Liver (tissue), 8 donors: ENCODE measurements at regions not wholly inside any gene's neighbourhood (a gene's known extent, or its start where the extent isn't known, plus 50 kb on each side); places are given as distances from the start of the nearest gene placed in this dataset.

Experiments
- DNase-seq: peaks from one replicate; pipeline ENCODE4 v3.0.0-alpha.2; 2017; ENCODE audit warnings: low spot score
- H3K27ac ChIP-seq, 2 donors: one replicate each; pipeline ENCODE4 v1.7.0; 2013; ENCODE audit warnings: inconsistent platforms in 2 of 2, low read length in 2 of 2, control low read depth in 1 of 2, low read depth in 1 of 2, mild to moderate bottlenecking in 1 of 2
- H3K27me3 ChIP-seq, 4 donors: one replicate each; pipeline versions ENCODE4 v1.6.1 to v1.7.0; 2013; ENCODE audit warnings: low read length in 3 of 4, inconsistent platforms in 1 of 4, mild to moderate bottlenecking in 1 of 4, moderate library complexity in 1 of 4; ENCODE audit not compliant: control insufficient read depth in 4 of 4, insufficient read depth in 4 of 4
- H3K36me3 ChIP-seq, 4 donors: one replicate each; pipeline versions ENCODE4 v1.6.1 to v1.7.0; 2013; ENCODE audit warnings: low read length in 3 of 4, mild to moderate bottlenecking in 3 of 4, low read depth in 1 of 4, moderate library complexity in 1 of 4; ENCODE audit not compliant: control insufficient read depth in 4 of 4, insufficient read depth in 3 of 4
- H3K4me1 ChIP-seq, 4 donors: one replicate each; pipeline versions ENCODE4 v1.6.1 to v1.7.0; 2013; ENCODE audit warnings: low read length in 3 of 4, mild to moderate bottlenecking in 3 of 4, moderate library complexity in 1 of 4; ENCODE audit not compliant: control insufficient read depth in 4 of 4, insufficient read depth in 4 of 4
- H3K4me3 ChIP-seq, 3 donors: one replicate each; pipeline versions ENCODE4 v1.6.1 to v1.7.0; 2013; ENCODE audit warnings: low read length in 3 of 3, control low read depth in 1 of 3, low read depth in 1 of 3, mild to moderate bottlenecking in 1 of 3
- H3K9ac ChIP-seq, 2 donors: one replicate each; pipeline ENCODE4 v1.7.0; 2013; ENCODE audit warnings: low read length in 2 of 2, mild to moderate bottlenecking in 2 of 2, moderate library complexity in 2 of 2, control low read depth in 1 of 2, low read depth in 1 of 2
- H3K9me3 ChIP-seq, 4 donors: one replicate each; pipeline versions ENCODE4 v1.6.1 to v1.7.0; 2013; ENCODE audit warnings: low read length in 3 of 4; ENCODE audit not compliant: control insufficient read depth in 4 of 4
- ATF3 ChIP-seq: IDR thresholded peaks from 2 replicates; pipeline ENCODE4 v1.6.1; 2016; ENCODE audit warnings: antibody characterized with exemption
- CTCF ChIP-seq: fragments of 150-350 bp; IDR thresholded peaks from 2 replicates; pipeline ENCODE4 v1.5.1; 2017; ENCODE audit warnings: improper control_type of control experiment, low read depth, low read length; ENCODE audit not compliant: missing input control
- EGR1 ChIP-seq, 2 donors: IDR thresholded peaks; 2 replicates each; pipeline ENCODE4 v1.6.1; 2016 to 2018; ENCODE audit warnings: antibody characterized with exemption in 2 of 2, low read depth in 2 of 2
- FOXA1 ChIP-seq: IDR thresholded peaks from 2 replicates; pipeline ENCODE4 v1.6.1; 2016; ENCODE audit warnings: antibody characterized with exemption
- FOXA2 ChIP-seq: IDR thresholded peaks from 2 replicates; pipeline ENCODE4 v1.6.1; 2016; ENCODE audit warnings: antibody characterized with exemption
- GABPA ChIP-seq, 2 donors: IDR thresholded peaks in 1 of 2; conservative IDR thresholded peaks in 1 of 2; 2 replicates each; pipeline ENCODE4 v1.6.1; 2016; ENCODE audit warnings: antibody characterized with exemption in 2 of 2, mild to moderate bottlenecking in 1 of 2, moderate library complexity in 1 of 2
- HNF4A ChIP-seq, 2 donors: conservative IDR thresholded peaks; 2 replicates each; pipeline ENCODE4 v1.6.1; 2016; ENCODE audit warnings: antibody characterized with exemption in 2 of 2, mild to moderate bottlenecking in 2 of 2
- HNF4G ChIP-seq: IDR thresholded peaks from 2 replicates; pipeline ENCODE4 v1.6.1; 2016; ENCODE audit warnings: antibody characterized with exemption
- JUND ChIP-seq, 2 donors: IDR thresholded peaks; 2 replicates each; pipeline ENCODE4 v1.6.1; 2016; ENCODE audit warnings: antibody characterized with exemption in 2 of 2
- MAX ChIP-seq: IDR thresholded peaks from 2 replicates; pipeline ENCODE4 v1.6.1; 2016; ENCODE audit warnings: antibody characterized with exemption
- NR2F2 ChIP-seq: IDR thresholded peaks from 2 replicates; pipeline ENCODE4 v1.6.1; 2016; ENCODE audit warnings: antibody characterized with exemption
- RAD21 ChIP-seq, 2 donors: IDR thresholded peaks; 2 replicates each; pipeline ENCODE4 v1.6.1; 2016; ENCODE audit warnings: antibody characterized with exemption in 2 of 2, mild to moderate bottlenecking in 2 of 2
- REST ChIP-seq: IDR thresholded peaks from 2 replicates; pipeline ENCODE4 v1.6.1; 2016; ENCODE audit warnings: antibody characterized with exemption, mild to moderate bottlenecking
- RXRA ChIP-seq, 2 donors: IDR thresholded peaks; 2 replicates each; pipeline ENCODE4 v1.6.1; 2017 to 2018; ENCODE audit warnings: antibody characterized with exemption in 2 of 2, mild to moderate bottlenecking in 1 of 2
- SP1 ChIP-seq: IDR thresholded peaks from 2 replicates; pipeline ENCODE4 v1.6.1; 2018; ENCODE audit warnings: antibody characterized with exemption, mild to moderate bottlenecking
- TAF1 ChIP-seq: conservative IDR thresholded peaks from 2 replicates; pipeline ENCODE4 v1.6.1; 2016; ENCODE audit warnings: antibody characterized with exemption, mild to moderate bottlenecking
- YY1 ChIP-seq: IDR thresholded peaks from 2 replicates; pipeline ENCODE4 v1.6.1; 2016; ENCODE audit warnings: antibody characterized with exemption, mild to moderate bottlenecking
- ZBTB33 ChIP-seq: IDR thresholded peaks from 2 replicates; pipeline ENCODE4 v1.6.1; 2016; ENCODE audit warnings: antibody characterized with exemption
- WGBS: extraction: QIAGEN DNeasy Blood & Tissue Kit; methylation state at CpG from one replicate; pipeline ENCODE4 v1.1.7; 2013; 5-methylcytosine and 5-hydroxymethylcytosine counted together
- donor health status: healthy.
- donor health status: healthy.
- donor health status: healthy.
- donor health status: healthy.
- donor health status: healthy.

GRCh38 chr13:78187781-78188180 lies 269.1 kb upstream of the EDNRB start:
- DNase-seq, result no peak
- Histone ChIP-seq H3K36me3 (no peaks in the 10 kb centered on the region), H3K9ac (no peak overlapping the region), H3K4me1 (no peaks in the 10 kb centered on the region), H3K27ac (no peak overlapping the region), H3K27me3 (peaks cover 0 to 2% (median 0%) of the 10 kb centered on the region in 4 donors), H3K9me3 (peaks cover 0 to 7% (median 0%) of the 10 kb centered on the region in 4 donors), H3K4me3 (no peak overlapping the region)
- no peak for TF ChIP-seq MAX
- TF ChIP-seq SP1, result no peak
- TF ChIP-seq ATF3, result no peak
- no peak for TF ChIP-seq REST
- TF ChIP-seq TAF1, result no peak
- no peak for TF ChIP-seq CTCF
- no peak for TF ChIP-seq ZBTB33
- TF ChIP-seq GABPA (IDR thresholded peaks at IDR 0.05 in 1 of 2, conservative IDR thresholded peaks at IDR 0.05 in 1 of 2), result no peak
- no peak for TF ChIP-seq NR2F2
- TF ChIP-seq FOXA2, result no peak
- TF ChIP-seq EGR1 (IDR thresholded peaks at IDR 0.05; ENCODE audit: low read depth in 2 of 2), result no peak
- TF ChIP-seq JUND (IDR thresholded peaks at IDR 0.05), result no peak
- TF ChIP-seq HNF4A (conservative IDR thresholded peaks at IDR 0.05), result no peak
- no peak for TF ChIP-seq RXRA (IDR thresholded peaks at IDR 0.05)
- no peak for TF ChIP-seq YY1
- no peak for TF ChIP-seq HNF4G
- WGBS, result 62% methylated on average over 4 of the region's 4 CpGs

GRCh38 chr13:78185700-78186099 lies 267.1 kb upstream of the EDNRB start:
- Histone ChIP-seq H3K36me3 (no peaks in the 10 kb centered on the region), H3K9ac (no peak overlapping the region), H3K4me1 (no peaks in the 10 kb centered on the region), H3K27me3 (peaks cover 0 to 2% (median 0%) of the 10 kb centered on the region in 4 donors), H3K4me3 (no peak overlapping the region), H3K9me3 (peaks cover 0 to 7% (median 0%) of the 10 kb centered on the region in 4 donors), H3K27ac (no peak overlapping the region)
- DNase-seq, result no peak
- WGBS, result 71% methylated on average over 1 of the region's 1 CpG
- TF ChIP-seq FOXA1 (no peak), ZBTB33 (no peak), NR2F2 (no peak), RAD21 (IDR thresholded peaks at IDR 0.05) (no peak), YY1 (no peak), RXRA (IDR thresholded peaks at IDR 0.05) (no peak), ATF3 (no peak), TAF1 (no peak), CTCF (no peak), HNF4A (conservative IDR thresholded peaks at IDR 0.05) (no peak), SP1 (no peak), FOXA2 (no peak), MAX (no peak)
